Keratinocyte (primary cell): ENCODE measurements at regions not wholly inside any gene's neighbourhood (a gene's known extent, or its start where the extent isn't known, plus 50 kb on each side); places are given as distances from the start of the nearest gene placed in this dataset.
A peak's percentile ranks its signal among the peaks of the same experiment; 100 is the strongest.

Experiments
- DNase-seq: peaks from one replicate; pipeline ENCODE4 v3.0.0-alpha.2; 2011; ENCODE audit warnings: low read depth, missing footprints, low spot score
- FAIRE-seq: peaks from 2 replicates; lab custom pipeline; 2011; peaks lifted over from hg19 to GRCh38; lab: Jason Lieb, UNC
- H2AFZ ChIP-seq: 2 replicates; pipeline ENCODE4 v1.6.0; 2012; ENCODE audit warnings: low read length, control low read depth, inconsistent platforms; ENCODE audit not compliant: control insufficient read depth
- H3K27ac ChIP-seq: 2 replicates; pipeline ENCODE4 v1.5.1; 2011; ENCODE audit warnings: low read length; ENCODE audit not compliant: control insufficient read depth, insufficient read depth
- H3K27me3 ChIP-seq: 3 replicates; pipeline ENCODE4 v1.6.0; 2011; ENCODE audit warnings: low read length; ENCODE audit not compliant: control insufficient read depth, insufficient read depth; ENCODE audit errors: extremely low read depth
- H3K36me3 ChIP-seq, 2 experiments: 2 replicates in 1 of 2; 3 replicates in 1 of 2; pipeline ENCODE4 v1.5.1; 2011; ENCODE audit warnings: low read length in 2 of 2, mild to moderate bottlenecking in 1 of 2; ENCODE audit not compliant: control insufficient read depth in 2 of 2, insufficient read depth in 2 of 2; ENCODE audit errors: extremely low read depth in 1 of 2
- H3K4me1 ChIP-seq: 3 replicates; pipeline ENCODE4 v1.5.1; 2011; ENCODE audit warnings: low read length; ENCODE audit not compliant: control insufficient read depth, insufficient read depth; ENCODE audit errors: extremely low read depth
- H3K4me2 ChIP-seq: 3 replicates; pipeline ENCODE4 v1.6.0; 2011; ENCODE audit warnings: low read depth, low read length; ENCODE audit not compliant: control insufficient read depth, insufficient read depth; ENCODE audit errors: extremely low read depth
- H3K4me3 ChIP-seq, 3 experiments: fragments of 200-600 bp in 1 of 3; sonication (generic) in 1 of 3; 2 replicates in 2 of 3; 3 replicates in 1 of 3; pipeline ENCODE4 v1.5.1; 2011 to 2016; ENCODE audit warnings: low read length in 3 of 3, mild to moderate bottlenecking in 3 of 3, control low read depth in 2 of 3, inconsistent platforms in 1 of 3, low read depth in 1 of 3, mixed read lengths in 1 of 3, mixed run types in 1 of 3, moderate library complexity in 1 of 3; ENCODE audit not compliant: control insufficient read depth in 2 of 3, insufficient read depth in 2 of 3; ENCODE audit errors: extremely low read depth in 1 of 3
- H3K79me2 ChIP-seq: 2 replicates; pipeline ENCODE4 v1.6.0; 2012; ENCODE audit warnings: low read length; ENCODE audit not compliant: control insufficient read depth, insufficient read depth
- H3K9ac ChIP-seq: 3 replicates; pipeline ENCODE4 v1.6.0; 2011; ENCODE audit warnings: low read length; ENCODE audit not compliant: control insufficient read depth, insufficient read depth; ENCODE audit errors: extremely low read depth
- H3K9me1 ChIP-seq: 3 replicates; pipeline ENCODE4 v1.6.0; 2011; ENCODE audit warnings: low read length; ENCODE audit not compliant: control insufficient read depth, insufficient read depth; ENCODE audit errors: extremely low read depth
- H3K9me3 ChIP-seq: 2 replicates; pipeline ENCODE4 v1.5.1; 2012; ENCODE audit warnings: low read depth, low read length; ENCODE audit not compliant: control insufficient read depth
- H4K20me1 ChIP-seq: 3 replicates; pipeline ENCODE4 v1.6.0; 2011; ENCODE audit warnings: low read length; ENCODE audit not compliant: control insufficient read depth, insufficient read depth; ENCODE audit errors: extremely low read depth
- EZH2 ChIP-seq: IDR thresholded peaks from one replicate; pipeline ENCODE4 v1.6.1; 2012; ENCODE audit warnings: inconsistent platforms, mild to moderate bottlenecking, low read length, moderate library complexity
- dilution Hi-C: fragments of 300-500 bp; cut with MboI; formaldehyde crosslinking; loops from one replicate; pipeline ENCODE4 v1.7.0; 2020; ENCODE audit warnings: low sequenced_read_pairs; ENCODE audit not compliant: extremely low pct_ligation_motif_present
- TF ChIP-seq, protein P1 (sequence below), 3 experiments: IDR thresholded peaks in 1 of 3; conservative IDR thresholded peaks in 1 of 3; optimal IDR thresholded peaks in 1 of 3; 2 replicates in 2 of 3; 3 replicates in 1 of 3; pipeline versions ENCODE3 to v1.5.1; 2011; ENCODE audit warnings: low read length in 3 of 3, mild to moderate bottlenecking in 3 of 3, moderate library complexity in 2 of 3, control low read depth in 1 of 3, inconsistent platforms in 1 of 3; ENCODE audit not compliant: insufficient read depth in 2 of 3; ENCODE audit errors: extremely low read depth in 1 of 3

GRCh38 chr2:138107288-138107687 lies 143.0 kb downstream of the HNMT start:
- dilution Hi-C loops = no loop called here
- Histone ChIP-seq H3K27me3 (no peaks in the 10 kb centered on the region), H3K27ac (no peak overlapping the region), H3K36me3 (no peaks in the 10 kb centered on the region), H3K9me3 (no peaks in the 10 kb centered on the region), H3K79me2 (no peaks in the 10 kb centered on the region), H3K4me1 (peaks cover 6% of the 10 kb centered on the region), H3K9ac (no peak overlapping the region), H3K4me2 (no peak overlapping the region), H3K9me1 (no peaks in the 10 kb centered on the region), H3K4me3 (no peak overlapping the region), H2AFZ (no peak overlapping the region), H4K20me1 (no peaks in the 10 kb centered on the region)
- TF ChIP-seq, protein P1, sequence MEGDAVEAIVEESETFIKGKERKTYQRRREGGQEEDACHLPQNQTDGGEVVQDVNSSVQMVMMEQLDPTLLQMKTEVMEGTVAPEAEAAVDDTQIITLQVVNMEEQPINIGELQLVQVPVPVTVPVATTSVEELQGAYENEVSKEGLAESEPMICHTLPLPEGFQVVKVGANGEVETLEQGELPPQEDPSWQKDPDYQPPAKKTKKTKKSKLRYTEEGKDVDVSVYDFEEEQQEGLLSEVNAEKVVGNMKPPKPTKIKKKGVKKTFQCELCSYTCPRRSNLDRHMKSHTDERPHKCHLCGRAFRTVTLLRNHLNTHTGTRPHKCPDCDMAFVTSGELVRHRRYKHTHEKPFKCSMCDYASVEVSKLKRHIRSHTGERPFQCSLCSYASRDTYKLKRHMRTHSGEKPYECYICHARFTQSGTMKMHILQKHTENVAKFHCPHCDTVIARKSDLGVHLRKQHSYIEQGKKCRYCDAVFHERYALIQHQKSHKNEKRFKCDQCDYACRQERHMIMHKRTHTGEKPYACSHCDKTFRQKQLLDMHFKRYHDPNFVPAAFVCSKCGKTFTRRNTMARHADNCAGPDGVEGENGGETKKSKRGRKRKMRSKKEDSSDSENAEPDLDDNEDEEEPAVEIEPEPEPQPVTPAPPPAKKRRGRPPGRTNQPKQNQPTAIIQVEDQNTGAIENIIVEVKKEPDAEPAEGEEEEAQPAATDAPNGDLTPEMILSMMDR (optimal IDR thresholded peaks at IDR 0.05 in 1 of 3, IDR thresholded peaks at IDR 0.05 in 1 of 3, conservative IDR thresholded peaks at IDR 0.05 in 1 of 3; ENCODE audit: extremely low read depth in 1 of 3, insufficient read depth in 2 of 3, low read length in 3 of 3) = no peak
- TF ChIP-seq EZH2 = no peak
- DNase-seq (no peak), FAIRE-seq (peak; percentile 71)

DNA sequence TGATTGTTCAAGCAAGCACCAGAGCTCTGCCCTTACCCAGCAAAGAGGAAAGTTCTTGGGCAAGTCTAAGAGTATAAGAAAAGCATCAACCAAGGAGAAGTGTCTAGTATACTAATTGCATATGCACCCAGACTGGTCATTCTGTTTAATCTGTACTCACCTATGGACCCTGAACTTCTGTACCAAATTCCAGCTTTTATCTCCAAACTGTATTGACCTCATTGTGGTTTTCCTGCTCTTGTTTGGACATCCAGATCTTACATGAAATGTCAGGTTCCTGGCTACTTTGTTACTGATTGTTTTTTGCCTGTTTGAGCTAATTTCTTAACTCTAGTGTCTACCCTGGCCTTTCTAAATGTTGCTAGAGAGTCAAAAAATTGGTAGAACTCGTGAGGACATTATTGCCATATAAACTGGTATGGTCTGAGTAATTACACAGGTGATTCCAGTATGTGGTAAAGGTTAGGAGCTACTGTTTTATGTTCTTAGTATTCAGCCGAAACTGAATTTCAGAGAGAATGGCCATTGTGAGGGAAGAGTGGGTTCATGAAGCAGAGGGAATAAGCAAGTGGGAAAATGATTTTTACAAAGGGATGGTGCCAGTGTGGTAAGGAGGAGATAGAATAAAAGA lies 146.3 kb downstream of the HNMT start:
- H3K4me2 ChIP-seq = no peak overlapping the region
- no peak overlapping the region for H2AFZ ChIP-seq
- FAIRE-seq (no peak), DNase-seq (no peak)
- no peaks in the 10 kb centered on the region for H3K36me3 ChIP-seq
- no peaks in the 10 kb centered on the region for H4K20me1 ChIP-seq
- no peak overlapping the region for H3K4me3 ChIP-seq
- H3K79me2 ChIP-seq = no peaks in the 10 kb centered on the region
- no peaks in the 10 kb centered on the region for H3K27me3 ChIP-seq
- no peak overlapping the region for H3K9ac ChIP-seq
- no peaks in the 10 kb centered on the region for H3K9me3 ChIP-seq
- H3K27ac ChIP-seq = no peak overlapping the region
- TF ChIP-seq, protein P1 (optimal IDR thresholded peaks at IDR 0.05 in 1 of 3, IDR thresholded peaks at IDR 0.05 in 1 of 3, conservative IDR thresholded peaks at IDR 0.05 in 1 of 3; ENCODE audit: extremely low read depth in 1 of 3, insufficient read depth in 2 of 3, low read length in 3 of 3) = no peak
- TF ChIP-seq EZH2 = no peak
- peaks cover 12% of the 10 kb centered on the region for H3K4me1 ChIP-seq
- H3K9me1 ChIP-seq = no peaks in the 10 kb centered on the region
- dilution Hi-C loops = no loop called here
